ENCODE measurements at regions not wholly inside any gene's neighbourhood (a gene's known extent, or its start where the extent isn't known, plus 50 kb on each side); places are given as distances from the start of the nearest gene placed in this dataset.

- ChIA-PET CTCF (interaction anchor here (1.3 kb wide), 1 partner anchor 18 kb away, joined by 3 read pairs; no protein-coding TSS in a partner anchor), POLR2A (no interaction called here)
- peaks cover 16% of the 10 kb centered on the region for H3K9me3 Mint-ChIP-seq
- no peaks in the 10 kb centered on the region for H3K36me3 Mint-ChIP-seq (ENCODE audit: low read depth)
- ATAC-seq (no peak), DNase-seq (no peak)
- intact Hi-C loops (cut with micrococcal nuclease) = no loop called here
- TF ChIP-seq CTCF (IDR thresholded peaks at IDR 0.05) = no peak
- H3K4me1 Mint-ChIP-seq (ENCODE audit: low read depth) = no peaks in the 10 kb centered on the region
- H3K27me3 Mint-ChIP-seq = no peaks in the 10 kb centered on the region
- no peak overlapping the region for H3K27ac Mint-ChIP-seq
- H3K4me3 Mint-ChIP-seq = no peak overlapping the region
Measured at GRCh38 chr21:17044696-17045095, 468.1 kb upstream of the CXADR start.

- no peak for DNase-seq
- no peaks in the 10 kb centered on the region for H3K4me1 Mint-ChIP-seq (ENCODE audit: low read depth)
- TF ChIP-seq CTCF (IDR thresholded peaks at IDR 0.05) = peak; percentile 21
- ATAC-seq = no peak
- H3K36me3 Mint-ChIP-seq (ENCODE audit: low read depth) = no peaks in the 10 kb centered on the region
- ChIA-PET POLR2A (no interaction called here), CTCF (no interaction called here)
- no peak overlapping the region for H3K4me3 Mint-ChIP-seq
- intact Hi-C loops (cut with micrococcal nuclease) = no loop called here
- no peak overlapping the region for H3K27ac Mint-ChIP-seq
- H3K27me3 Mint-ChIP-seq = no peaks in the 10 kb centered on the region
- peaks cover 16% of the 10 kb centered on the region for H3K9me3 Mint-ChIP-seq
Measured at GRCh38 chr21:17045214-17045853, 467.5 kb upstream of the CXADR start.

- Mint-ChIP-seq H3K36me3 (ENCODE audit: low read depth) (no peaks in the 10 kb centered on the region), H3K27me3 (no peaks in the 10 kb centered on the region), H3K4me3 (no peak overlapping the region), H3K27ac (no peak overlapping the region), H3K4me1 (ENCODE audit: low read depth) (no peaks in the 10 kb centered on the region), H3K9me3 (peaks cover 6% of the 10 kb centered on the region)
- no peak for ATAC-seq
- TF ChIP-seq CTCF (IDR thresholded peaks at IDR 0.05) = no peak
- ChIA-PET CTCF (no interaction called here), POLR2A (no interaction called here)
- intact Hi-C loops (cut with micrococcal nuclease) = no loop called here
- no peak for DNase-seq
Measured at GRCh38 chr21:17048974-17049373, 463.9 kb upstream of the CXADR start.

- ChIA-PET CTCF (no interaction called here), POLR2A (no interaction called here)
- DNase-seq = no peak
- intact Hi-C loops (cut with micrococcal nuclease) = no loop called here
- TF ChIP-seq CTCF (IDR thresholded peaks at IDR 0.05) = no peak
- H3K36me3 Mint-ChIP-seq (ENCODE audit: low read depth) = no peaks in the 10 kb centered on the region
- H3K9me3 Mint-ChIP-seq = peaks cover 6% of the 10 kb centered on the region
- no peak for ATAC-seq
- no peak overlapping the region for H3K27ac Mint-ChIP-seq
- no peaks in the 10 kb centered on the region for H3K4me1 Mint-ChIP-seq (ENCODE audit: low read depth)
- H3K4me3 Mint-ChIP-seq = no peak overlapping the region
- no peaks in the 10 kb centered on the region for H3K27me3 Mint-ChIP-seq
Measured at GRCh38 chr21:17050156-17050555, 462.7 kb upstream of the CXADR start.

- ChIA-PET POLR2A (no interaction called here), CTCF (no interaction called here)
- ATAC-seq = no peak
- no peak overlapping the region for H3K27ac Mint-ChIP-seq
- H3K36me3 Mint-ChIP-seq (ENCODE audit: low read depth) = no peaks in the 10 kb centered on the region
- no peak overlapping the region for H3K4me3 Mint-ChIP-seq
- intact Hi-C loops (cut with micrococcal nuclease) = no loop called here
- TF ChIP-seq CTCF (IDR thresholded peaks at IDR 0.05) = no peak
- no peak for DNase-seq
- peaks cover 7% of the 10 kb centered on the region for H3K9me3 Mint-ChIP-seq
- H3K27me3 Mint-ChIP-seq = no peaks in the 10 kb centered on the region
- no peaks in the 10 kb centered on the region for H3K4me1 Mint-ChIP-seq (ENCODE audit: low read depth)
Measured at GRCh38 chr21:17050646-17051045, 462.2 kb upstream of the CXADR start.
